ENCODE measurements at regions not wholly inside any gene's neighbourhood (a gene's known extent, or its start where the extent isn't known, plus 50 kb on each side); places are given as distances from the start of the nearest gene placed in this dataset.

GRCh38 chr2:14951569-14952285 lies 319.2 kb downstream of the LRATD1 start:
- BruUV-seq (replicated peaks), result no TSS peak
- Mint-ChIP-seq H3K4me1 (ENCODE audit: insufficient read depth, unreplicated experiment) (peaks cover 8% of the 10 kb centered on the region), H3K4me3 (ENCODE audit: unreplicated experiment) (no peak overlapping the region), H3K27me3 (ENCODE audit: insufficient read depth, unreplicated experiment) (peaks cover 20% of the 10 kb centered on the region), H3K36me3 (ENCODE audit: insufficient read depth, unreplicated experiment) (no peaks in the 10 kb centered on the region), H3K9me3 (ENCODE audit: unreplicated experiment) (peaks cover 7% of the 10 kb centered on the region), H3K27ac (ENCODE audit: low read depth, unreplicated experiment) (no peak overlapping the region)
- POLR2A ChIA-PET, result interaction anchor here (0.5 to 1.2 kb wide), 3 partner anchors 10 to 28 kb away, joined by 3 to 5 read pairs (median 3); no protein-coding TSS in a partner anchor
- CTCF ChIA-PET, result no interaction called here
- intact Hi-C loops (cut with micrococcal nuclease), result no loop called here
- no peak for TF ChIP-seq CTCF (IDR thresholded peaks at IDR 0.05; ENCODE audit: unreplicated experiment)
- DNase-seq (ENCODE audit: unreplicated experiment), result peak; percentile 43

GRCh38 chr2:14952400-14952963 lies 320.0 kb downstream of the LRATD1 start:
- no peak for DNase-seq (ENCODE audit: unreplicated experiment)
- no TSS peak for BruUV-seq (replicated peaks)
- Mint-ChIP-seq H3K36me3 (ENCODE audit: insufficient read depth, unreplicated experiment) (no peaks in the 10 kb centered on the region), H3K9me3 (ENCODE audit: unreplicated experiment) (peaks cover 9% of the 10 kb centered on the region), H3K4me1 (ENCODE audit: insufficient read depth, unreplicated experiment) (peaks cover 8% of the 10 kb centered on the region), H3K27me3 (ENCODE audit: insufficient read depth, unreplicated experiment) (peaks cover 20% of the 10 kb centered on the region), H3K27ac (ENCODE audit: low read depth, unreplicated experiment) (no peak overlapping the region), H3K4me3 (ENCODE audit: unreplicated experiment) (no peak overlapping the region)
- intact Hi-C loops (cut with micrococcal nuclease), result no loop called here
- POLR2A ChIA-PET, result interaction anchor here (1.0 kb wide), 1 partner anchor 26 kb away, joined by 3 read pairs; no protein-coding TSS in a partner anchor
- TF ChIP-seq CTCF (IDR thresholded peaks at IDR 0.05; ENCODE audit: unreplicated experiment), result no peak
- CTCF ChIA-PET, result no interaction called here

- no peak overlapping the region for H3K27ac Mint-ChIP-seq (ENCODE audit: low read depth, unreplicated experiment)
- BruUV-seq (replicated peaks), result no TSS peak
- peaks cover 13% of the 10 kb centered on the region for H3K9me3 Mint-ChIP-seq (ENCODE audit: unreplicated experiment)
- no peaks in the 10 kb centered on the region for H3K27me3 Mint-ChIP-seq (ENCODE audit: insufficient read depth, unreplicated experiment)
- ChIA-PET CTCF (interaction anchor here (0.7 to 1.8 kb wide), 2 partner anchors 10 to 629 kb away, joined by 3 to 6 read pairs; no protein-coding TSS in a partner anchor), POLR2A (interaction anchor here (1.0 kb wide), 1 partner anchor 437 kb away, joined by 3 read pairs; no protein-coding TSS in a partner anchor)
- H3K36me3 Mint-ChIP-seq (ENCODE audit: insufficient read depth, unreplicated experiment), result peaks cover 4% of the 10 kb centered on the region
- H3K4me1 Mint-ChIP-seq (ENCODE audit: insufficient read depth, unreplicated experiment), result peaks cover 10% of the 10 kb centered on the region
- peak; percentile 88 for DNase-seq (ENCODE audit: unreplicated experiment)
- intact Hi-C loops (cut with micrococcal nuclease), result no loop called here
- H3K4me3 Mint-ChIP-seq (ENCODE audit: unreplicated experiment), result no peak overlapping the region
- TF ChIP-seq CTCF (IDR thresholded peaks at IDR 0.05; ENCODE audit: unreplicated experiment), result no peak
Observed at GRCh38 chr2:14960686-14961324, 328.3 kb downstream of the LRATD1 start.

GRCh38 chr2:14967729-14968128 lies 335.2 kb downstream of the LRATD1 start:
- intact Hi-C loops (cut with micrococcal nuclease), result no loop called here
- Mint-ChIP-seq H3K27ac (ENCODE audit: low read depth, unreplicated experiment) (no peak overlapping the region), H3K4me1 (ENCODE audit: insufficient read depth, unreplicated experiment) (no peaks in the 10 kb centered on the region), H3K36me3 (ENCODE audit: insufficient read depth, unreplicated experiment) (no peaks in the 10 kb centered on the region), H3K9me3 (ENCODE audit: unreplicated experiment) (no peaks in the 10 kb centered on the region), H3K27me3 (ENCODE audit: insufficient read depth, unreplicated experiment) (no peaks in the 10 kb centered on the region), H3K4me3 (ENCODE audit: unreplicated experiment) (no peak overlapping the region)
- POLR2A ChIA-PET, result no interaction called here
- CTCF ChIA-PET, result no interaction called here
- no peak for TF ChIP-seq CTCF (IDR thresholded peaks at IDR 0.05; ENCODE audit: unreplicated experiment)
- BruUV-seq (replicated peaks), result no TSS peak
- DNase-seq (ENCODE audit: unreplicated experiment), result no peak
